A549 (cell line): ENCODE measurements at regions not wholly inside any gene's neighbourhood (a gene's known extent, or its start where the extent isn't known, plus 50 kb on each side); places are given as distances from the start of the nearest gene placed in this dataset.

Source experiments
- ATAC-seq, 2 experiments: fragments of 200-7000 bp in 1 of 2; fragments of >200 bp in 1 of 2; cut with Nextera tagmentation in 1 of 2; cut with Tn5 transposase in 1 of 2; 3 replicates each; pipeline versions ENCODE4 v1.8.0 to v1.9.1; 2018 to 2020; ENCODE audit warnings: mild to moderate bottlenecking in 1 of 2, moderate library complexity in 1 of 2
- CTCF ChIA-PET: fragments of 300-600 bp; sonication (Branson Sonifier 250); formaldehyde crosslinking; extraction: SDS; loops from one replicate; lab custom pipeline; 2021; ENCODE audit warnings: antibody characterized with exemption, inconsistent platforms; lab: Yijun Ruan, JAX
- POLR2A ChIA-PET: fragments of 350-600 bp; formaldehyde crosslinking; extraction: SDS; loops from one replicate; lab custom pipeline; 2021; ENCODE audit warnings: antibody characterized with exemption, inconsistent platforms; lab: Yijun Ruan, JAX
- DNase-seq, 2 experiments: peaks; one replicate each; pipeline versions ENCODE4 v3.0.0 to v3.0.0-alpha.2; 2011 to 2016; ENCODE audit warnings: low read depth in 1 of 2, low spot score in 1 of 2
- FAIRE-seq: peaks from 2 replicates; lab custom pipeline; 2011; peaks lifted over from hg19 to GRCh38; lab: Jason Lieb, UNC
- H3K27ac ChIP-seq, 2 experiments: fragments of >200 bp; sonication (Bioruptor Twin); formaldehyde crosslinking; 3 replicates each; pipeline ENCODE4 v1.5.1; 2016 to 2017
- H3K4me1 ChIP-seq: fragments of >200 bp; sonication (Bioruptor Twin); formaldehyde crosslinking; 3 replicates; pipeline ENCODE4 v1.6.1; 2016
- H3K4me2 ChIP-seq: fragments of >200 bp; sonication (Bioruptor Twin); formaldehyde crosslinking; 3 replicates; pipeline ENCODE4 v1.6.1; 2016
- H3K4me3 ChIP-seq: fragments of >200 bp; sonication (Bioruptor Twin); formaldehyde crosslinking; 3 replicates; pipeline ENCODE4 v1.5.1; 2016
- H3K9me3 ChIP-seq: fragments of >200 bp; sonication (Bioruptor Twin); formaldehyde crosslinking; 3 replicates; pipeline ENCODE4 v1.6.1; 2016
- CBX2 ChIP-seq: fragments of 200-600 bp; sonication (generic); IDR thresholded peaks from 2 replicates; pipeline ENCODE4 v1.6.1; 2016; ENCODE audit warnings: low read depth, mild to moderate bottlenecking, borderline replicate concordance
- CBX8 ChIP-seq: fragments of 200-600 bp; sonication (generic); IDR thresholded peaks from 2 replicates; pipeline ENCODE4 v1.6.1; 2016
- EHF ChIP-seq: fragments of 250-450 bp; sonication (Bioruptor Pico); IDR thresholded peaks from 2 replicates; pipeline ENCODE4 v1.5.0; 2020; ENCODE audit warnings: mild to moderate bottlenecking
- EHMT2 ChIP-seq: fragments of 200-600 bp; sonication (generic); IDR thresholded peaks from 2 replicates; pipeline ENCODE4 v1.6.1; 2016; ENCODE audit warnings: antibody characterized with exemption, low read depth, mild to moderate bottlenecking, moderate library complexity
- ESRRA ChIP-seq: fragments of 150-350 bp; IDR thresholded peaks from 2 replicates; pipeline ENCODE4 v1.6.1; 2014; ENCODE audit warnings: mild to moderate bottlenecking, low read length, borderline replicate concordance
- FOSB ChIP-seq: fragments of 250-450 bp; sonication (Bioruptor Pico); IDR thresholded peaks from 2 replicates; pipeline ENCODE4 v1.5.0; 2020; ENCODE audit warnings: mild to moderate bottlenecking, moderate library complexity
- FOSL2 ChIP-seq, 2 experiments: fragments of 450-650 bp in 1 of 2; fragments of >200 bp in 1 of 2; sonication (Bioruptor Twin) in 1 of 2; formaldehyde crosslinking; IDR thresholded peaks; 2 replicates each; pipeline versions ENCODE4 v1.5.0 to v1.6.1; 2016 to 2020; ENCODE audit warnings: mild to moderate bottlenecking in 1 of 2, moderate library complexity in 1 of 2
- HDAC2 ChIP-seq: fragments of 200-600 bp; sonication (generic); IDR thresholded peaks from 2 replicates; pipeline ENCODE4 v1.6.1; 2016
- JUN ChIP-seq, 2 experiments: fragments of >200 bp; sonication (Bioruptor Twin); formaldehyde crosslinking; IDR thresholded peaks; 2 replicates in 1 of 2; 3 replicates in 1 of 2; pipeline ENCODE4 v1.6.1; 2016 to 2017
- NPAS2 ChIP-seq: fragments of 250-450 bp; sonication (Bioruptor Pico); IDR thresholded peaks from 2 replicates; pipeline ENCODE4 v1.8.0; 2022; ENCODE audit warnings: mild to moderate bottlenecking, moderate library complexity, borderline replicate concordance
- PHF8 ChIP-seq: fragments of 200-600 bp; sonication (generic); IDR thresholded peaks from 2 replicates; pipeline ENCODE4 v1.6.1; 2016; ENCODE audit warnings: low read depth, mild to moderate bottlenecking, antibody characterized with exemption, moderate library complexity, borderline replicate concordance
- POLR2A ChIP-seq: IDR thresholded peaks from 2 replicates; pipeline ENCODE4 v1.6.1; 2012; ENCODE audit warnings: mild to moderate bottlenecking, low read length
- RARB ChIP-seq: fragments of 250-450 bp; sonication (Bioruptor Pico); IDR thresholded peaks from 2 replicates; pipeline ENCODE4 v1.8.0; 2021; ENCODE audit warnings: mild to moderate bottlenecking, moderate library complexity
- RFX5 ChIP-seq: fragments of 450-650 bp; IDR thresholded peaks from 2 replicates; pipeline ENCODE4 v1.7.1; 2014; ENCODE audit warnings: antibody characterized with exemption, mild to moderate bottlenecking, moderate library complexity
- SMC3 ChIP-seq: fragments of >200 bp; sonication (Bioruptor Twin); formaldehyde crosslinking; IDR thresholded peaks from 3 replicates; pipeline ENCODE4 v1.6.1; 2018; ENCODE audit warnings: inconsistent platforms
- SREBF2 ChIP-seq: fragments of 450-650 bp; IDR thresholded peaks from 2 replicates; pipeline ENCODE4 v1.6.1; 2014; ENCODE audit warnings: mild to moderate bottlenecking, moderate library complexity
- TFCP2L1 ChIP-seq: fragments of 250-450 bp; sonication (Bioruptor Pico); IDR thresholded peaks from 2 replicates; pipeline ENCODE4 v1.5.0; 2021; ENCODE audit warnings: mild to moderate bottlenecking
- ZFP36 ChIP-seq: fragments of 450-650 bp; IDR thresholded peaks from 2 replicates; pipeline ENCODE4 v1.6.1; 2014; ENCODE audit warnings: borderline replicate concordance; ENCODE audit not compliant: partially characterized antibody
- ZNF302 ChIP-seq: fragments of 250-450 bp; sonication (Bioruptor Pico); IDR thresholded peaks from 2 replicates; pipeline ENCODE4 v1.9.0; 2021; ENCODE audit warnings: inconsistent platforms, mild to moderate bottlenecking, moderate library complexity
- WGBS: methylation state at CpG from one replicate; pipeline ENCODE4 v1.1.6; 2017; ENCODE audit errors: missing lambda C conversion rate; 5-methylcytosine and 5-hydroxymethylcytosine counted together
- TF ChIP-seq, protein P1 (sequence below): IDR thresholded peaks from 2 replicates; pipeline ENCODE4 v1.6.1; 2012
- TF ChIP-seq, protein P2 (sequence below): fragments of 450-650 bp; IDR thresholded peaks from 2 replicates; pipeline ENCODE4 v1.6.1; 2014; ENCODE audit warnings: antibody characterized with exemption
- TF ChIP-seq, protein P3 (sequence below): fragments of 250-450 bp; sonication (Bioruptor Pico); IDR thresholded peaks from 2 replicates; pipeline ENCODE4 v1.5.0; 2021; ENCODE audit warnings: mild to moderate bottlenecking, moderate library complexity, borderline replicate concordance
- TF ChIP-seq, protein P4 (sequence below): fragments of >200 bp; sonication (Bioruptor Twin); formaldehyde crosslinking; IDR thresholded peaks from 2 replicates; pipeline ENCODE4 v1.6.1; 2016
- TF ChIP-seq, protein P5 (sequence below): fragments of >200 bp; sonication (Bioruptor Twin); formaldehyde crosslinking; IDR thresholded peaks from 3 replicates; pipeline ENCODE4 v1.6.1; 2016
- TF ChIP-seq, protein P6 (sequence below): fragments of >200 bp; sonication (Bioruptor Twin); formaldehyde crosslinking; IDR thresholded peaks from 3 replicates; pipeline ENCODE4 v1.5.1; 2016

DNA sequence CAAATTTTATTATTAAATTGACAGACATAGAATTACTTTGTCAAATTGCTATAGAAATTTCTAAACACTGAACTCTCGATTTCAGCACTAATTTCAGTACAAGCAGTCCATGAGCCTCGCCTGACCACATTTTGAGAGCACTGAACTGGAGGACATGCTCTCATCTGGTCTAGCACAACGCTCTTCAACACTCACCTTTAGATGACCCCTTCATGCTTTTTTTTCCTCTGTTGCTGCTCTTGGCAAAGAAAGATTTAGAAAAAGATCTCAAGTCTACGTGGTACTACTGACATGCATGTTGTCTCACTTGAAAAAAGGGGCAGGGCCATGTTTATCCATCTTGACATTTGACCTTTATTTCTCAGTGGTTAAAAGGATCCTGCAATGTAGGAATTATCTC lies 981.5 kb downstream of the DIAPH3 start:
- Histone ChIP-seq H3K4me3 (no peak overlapping the region), H3K27ac (no peak overlapping the region), H3K4me2 (no peak overlapping the region), H3K9me3 (no peaks in the 10 kb centered on the region), H3K4me1 (no peaks in the 10 kb centered on the region)
- FAIRE-seq: no peak
- no peak for DNase-seq
- POLR2A ChIA-PET: no interaction called here
- CTCF ChIA-PET: no interaction called here
- WGBS: 3% methylated on average over 4 of the region's 4 CpGs
- TF ChIP-seq, protein P1, sequence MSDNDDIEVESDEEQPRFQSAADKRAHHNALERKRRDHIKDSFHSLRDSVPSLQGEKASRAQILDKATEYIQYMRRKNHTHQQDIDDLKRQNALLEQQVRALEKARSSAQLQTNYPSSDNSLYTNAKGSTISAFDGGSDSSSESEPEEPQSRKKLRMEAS: no peak
- TF ChIP-seq ESRRA: no peak
- no peak for TF ChIP-seq EHMT2
- TF ChIP-seq ZNF302 (CRISPR knock-in tag): no peak
- no peak for TF ChIP-seq FOSB (CRISPR knock-in tag)
- ATAC-seq: no peak

DNA sequence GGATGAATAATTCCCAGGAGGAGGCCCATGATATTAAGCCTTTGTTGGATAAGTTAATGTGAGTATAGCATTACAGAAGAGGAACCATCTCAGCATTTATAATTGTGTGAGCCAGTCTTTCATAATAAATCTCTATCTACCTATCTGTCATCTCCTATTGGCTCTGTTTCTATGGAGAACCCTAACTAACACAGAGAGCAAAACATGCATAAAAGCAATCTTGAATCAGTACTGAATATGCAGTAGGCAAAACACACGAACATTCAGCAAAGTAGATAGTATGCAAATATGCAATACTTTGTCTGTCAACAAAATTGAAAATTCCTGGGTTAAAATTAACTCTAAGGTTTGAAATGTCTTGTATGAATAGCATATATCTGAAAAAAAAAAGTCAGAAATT lies 966.3 kb downstream of the DIAPH3 start:
- no peak for ATAC-seq
- no peak for DNase-seq
- CTCF ChIA-PET: no interaction called here
- Histone ChIP-seq H3K4me2 (no peak overlapping the region), H3K27ac (no peak overlapping the region), H3K9me3 (no peaks in the 10 kb centered on the region), H3K4me3 (no peak overlapping the region), H3K4me1 (no peaks in the 10 kb centered on the region)
- POLR2A ChIA-PET: no interaction called here
- 0% methylated on average over 1 of the region's 1 CpG for WGBS
- no peak for FAIRE-seq
- TF ChIP-seq EHMT2 (no peak), SMC3 (no peak), ZFP36 (no peak), RFX5 (no peak), SREBF2 (no peak), RARB (CRISPR knock-in tag) (no peak), EHF (CRISPR knock-in tag) (no peak), TFCP2L1 (CRISPR knock-in tag) (no peak), PHF8 (no peak), POLR2A (no peak), NPAS2 (CRISPR knock-in tag) (no peak)
- TF ChIP-seq, protein P2, sequence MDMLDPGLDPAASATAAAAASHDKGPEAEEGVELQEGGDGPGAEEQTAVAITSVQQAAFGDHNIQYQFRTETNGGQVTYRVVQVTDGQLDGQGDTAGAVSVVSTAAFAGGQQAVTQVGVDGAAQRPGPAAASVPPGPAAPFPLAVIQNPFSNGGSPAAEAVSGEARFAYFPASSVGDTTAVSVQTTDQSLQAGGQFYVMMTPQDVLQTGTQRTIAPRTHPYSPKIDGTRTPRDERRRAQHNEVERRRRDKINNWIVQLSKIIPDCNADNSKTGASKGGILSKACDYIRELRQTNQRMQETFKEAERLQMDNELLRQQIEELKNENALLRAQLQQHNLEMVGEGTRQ: no peak
- TF ChIP-seq, protein P3, sequence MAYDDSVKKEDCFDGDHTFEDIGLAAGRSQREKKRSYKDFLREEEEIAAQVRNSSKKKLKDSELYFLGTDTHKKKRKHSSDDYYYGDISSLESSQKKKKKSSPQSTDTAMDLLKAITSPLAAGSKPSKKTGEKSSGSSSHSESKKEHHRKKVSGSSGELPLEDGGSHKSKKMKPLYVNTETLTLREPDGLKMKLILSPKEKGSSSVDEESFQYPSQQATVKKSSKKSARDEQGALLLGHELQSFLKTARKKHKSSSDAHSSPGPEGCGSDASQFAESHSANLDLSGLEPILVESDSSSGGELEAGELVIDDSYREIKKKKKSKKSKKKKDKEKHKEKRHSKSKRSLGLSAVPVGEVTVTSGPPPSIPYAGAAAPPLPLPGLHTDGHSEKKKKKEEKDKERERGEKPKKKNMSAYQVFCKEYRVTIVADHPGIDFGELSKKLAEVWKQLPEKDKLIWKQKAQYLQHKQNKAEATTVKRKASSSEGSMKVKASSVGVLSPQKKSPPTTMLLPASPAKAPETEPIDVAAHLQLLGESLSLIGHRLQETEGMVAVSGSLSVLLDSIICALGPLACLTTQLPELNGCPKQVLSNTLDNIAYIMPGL (CRISPR knock-in tag): no peak
- TF ChIP-seq, protein P4, sequence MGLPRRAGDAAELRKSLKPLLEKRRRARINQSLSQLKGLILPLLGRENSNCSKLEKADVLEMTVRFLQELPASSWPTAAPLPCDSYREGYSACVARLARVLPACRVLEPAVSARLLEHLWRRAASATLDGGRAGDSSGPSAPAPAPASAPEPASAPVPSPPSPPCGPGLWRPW: no peak

DNA sequence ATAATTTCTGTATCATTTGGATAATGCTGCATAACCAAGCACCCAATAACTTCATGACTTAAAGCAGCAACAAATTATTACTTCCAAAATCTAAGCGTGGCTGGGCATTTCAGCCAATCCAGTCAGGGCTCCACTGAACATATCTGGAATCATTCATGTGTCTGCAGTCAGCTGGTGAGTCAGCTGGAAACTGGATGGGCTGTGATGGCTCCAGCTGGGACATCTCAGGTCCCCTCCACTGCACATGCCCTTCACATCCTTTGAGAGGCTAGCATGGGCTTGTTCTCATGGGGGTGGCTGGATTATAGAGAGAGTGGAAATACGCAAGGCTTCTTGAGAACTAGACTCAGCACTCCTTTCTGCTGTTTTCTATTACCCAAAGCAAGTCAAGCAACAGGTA lies 961.9 kb downstream of the DIAPH3 start:
- no peak for DNase-seq
- Histone ChIP-seq H3K4me2 (no peak overlapping the region), H3K9me3 (no peaks in the 10 kb centered on the region), H3K27ac (no peak overlapping the region), H3K4me1 (no peaks in the 10 kb centered on the region)
- no peak for ATAC-seq
- FAIRE-seq: no peak
- POLR2A ChIA-PET: no interaction called here
- WGBS: 0% methylated on average over 2 of the region's 2 CpGs
- CTCF ChIA-PET: no interaction called here
- TF ChIP-seq FOSL2 (IDR thresholded peaks at IDR 0.05): no peak
- TF ChIP-seq FOSL2 (CRISPR knock-in tag; IDR thresholded peaks at IDR 0.05): no peak
- TF ChIP-seq, protein P5, sequence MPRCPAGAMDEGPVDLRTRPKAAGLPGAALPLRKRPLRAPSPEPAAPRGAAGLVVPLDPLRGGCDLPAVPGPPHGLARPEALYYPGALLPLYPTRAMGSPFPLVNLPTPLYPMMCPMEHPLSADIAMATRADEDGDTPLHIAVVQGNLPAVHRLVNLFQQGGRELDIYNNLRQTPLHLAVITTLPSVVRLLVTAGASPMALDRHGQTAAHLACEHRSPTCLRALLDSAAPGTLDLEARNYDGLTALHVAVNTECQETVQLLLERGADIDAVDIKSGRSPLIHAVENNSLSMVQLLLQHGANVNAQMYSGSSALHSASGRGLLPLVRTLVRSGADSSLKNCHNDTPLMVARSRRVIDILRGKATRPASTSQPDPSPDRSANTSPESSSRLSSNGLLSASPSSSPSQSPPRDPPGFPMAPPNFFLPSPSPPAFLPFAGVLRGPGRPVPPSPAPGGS: no peak
- TF ChIP-seq FOSB (CRISPR knock-in tag): no peak
- TF ChIP-seq, protein P6, sequence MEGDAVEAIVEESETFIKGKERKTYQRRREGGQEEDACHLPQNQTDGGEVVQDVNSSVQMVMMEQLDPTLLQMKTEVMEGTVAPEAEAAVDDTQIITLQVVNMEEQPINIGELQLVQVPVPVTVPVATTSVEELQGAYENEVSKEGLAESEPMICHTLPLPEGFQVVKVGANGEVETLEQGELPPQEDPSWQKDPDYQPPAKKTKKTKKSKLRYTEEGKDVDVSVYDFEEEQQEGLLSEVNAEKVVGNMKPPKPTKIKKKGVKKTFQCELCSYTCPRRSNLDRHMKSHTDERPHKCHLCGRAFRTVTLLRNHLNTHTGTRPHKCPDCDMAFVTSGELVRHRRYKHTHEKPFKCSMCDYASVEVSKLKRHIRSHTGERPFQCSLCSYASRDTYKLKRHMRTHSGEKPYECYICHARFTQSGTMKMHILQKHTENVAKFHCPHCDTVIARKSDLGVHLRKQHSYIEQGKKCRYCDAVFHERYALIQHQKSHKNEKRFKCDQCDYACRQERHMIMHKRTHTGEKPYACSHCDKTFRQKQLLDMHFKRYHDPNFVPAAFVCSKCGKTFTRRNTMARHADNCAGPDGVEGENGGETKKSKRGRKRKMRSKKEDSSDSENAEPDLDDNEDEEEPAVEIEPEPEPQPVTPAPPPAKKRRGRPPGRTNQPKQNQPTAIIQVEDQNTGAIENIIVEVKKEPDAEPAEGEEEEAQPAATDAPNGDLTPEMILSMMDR: no peak
- TF ChIP-seq HDAC2: no peak
- no peak for TF ChIP-seq JUN (IDR thresholded peaks at IDR 0.05)
- TF ChIP-seq CBX8: no peak
- TF ChIP-seq, protein P2: no peak
- TF ChIP-seq CBX2: no peak
- TF ChIP-seq, all 56 proteins: peak for 0
- no peak overlapping the region for H3K4me3 ChIP-seq
